HCT116 (cell line): ENCODE measurements at regions not wholly inside any gene's neighbourhood (a gene's known extent, or its start where the extent isn't known, plus 50 kb on each side); places are given as distances from the start of the nearest gene placed in this dataset.

ENCODE experiments used
- ATAC-seq: fragments of 200-7000 bp; cut with Tn5 transposase; 2 replicates; pipeline ENCODE4 v1.9.1; 2020; ENCODE audit warnings: mild to moderate bottlenecking, moderate library complexity
- BruUV-seq: library from RNA; stranded (reverse); fragments of 400-500 nt; replicated peaks from 2 replicates; lab custom pipeline; 2021; lab: Mats Ljungman, UMichigan
- CTCF ChIA-PET: fragments of 300-600 bp; sonication (Branson Sonifier 250); formaldehyde crosslinking; loops from one replicate; lab custom pipeline; 2021; ENCODE audit warnings: antibody characterized with exemption; lab: Charles Lee
- POLR2A ChIA-PET: fragments of 300-600, 350-600 bp; sonication (Branson Sonifier 250); formaldehyde crosslinking; loops from one replicate; lab custom pipeline; 2021; ENCODE audit warnings: antibody characterized with exemption; lab: Charles Lee
- RAD21 ChIA-PET, 2 experiments: fragments of 300-600 bp; sonication (Branson Sonifier 250); formaldehyde crosslinking; loops; one replicate each; lab custom pipeline; 2023; ENCODE audit warnings: low total read pairs in 2 of 2; ENCODE audit not compliant: uncharacterized antibody in 2 of 2, unreplicated experiment in 2 of 2, low non-redundant PET in 1 of 2; lab: Charles Lee
- DNase-seq: peaks from one replicate; pipeline ENCODE4 v3.0.0-alpha.2; 2010; ENCODE audit warnings: low read depth, low spot score
- H2AFZ ChIP-seq: fragments of 200-600 bp; shearing (Covaris generic), sonication (generic); 2 replicates; pipeline ENCODE4 v1.6.1; 2017; ENCODE audit warnings: low read depth, mixed run types, mixed read lengths, antibody characterized with exemption, low read length; ENCODE audit not compliant: poor library complexity, severe bottlenecking
- H3K27ac ChIP-seq: 2 replicates; pipeline ENCODE4 v1.5.1; 2012; ENCODE audit warnings: low read depth, low read length
- H3K27me3 ChIP-seq: fragments of 200-600 bp; sonication (generic); 2 replicates; pipeline ENCODE4 v1.6.1; 2016; ENCODE audit warnings: mixed run types, low read length, mixed read lengths; ENCODE audit not compliant: insufficient read depth
- H3K36me3 ChIP-seq, 2 experiments: fragments of 200-500 bp in 1 of 2; fragments of 200-600 bp in 1 of 2; sonication (Bioruptor generic) in 1 of 2; sonication (generic) in 1 of 2; 2 replicates each; pipeline versions ENCODE4 v1.5.1 to v1.6.1; 2014 to 2016; ENCODE audit warnings: low read length in 2 of 2, inconsistent platforms in 1 of 2, mixed read lengths in 1 of 2, mixed run types in 1 of 2; ENCODE audit not compliant: insufficient read depth in 2 of 2, control insufficient read depth in 1 of 2
- H3K4me1 ChIP-seq, 2 experiments: fragments of 200-600 bp in 1 of 2; sonication (generic) in 1 of 2; 2 replicates each; pipeline versions ENCODE4 v1.5.1 to v1.6.1; 2012 to 2017; ENCODE audit warnings: low read length in 2 of 2, inconsistent platforms in 1 of 2, mild to moderate bottlenecking in 1 of 2, mixed read lengths in 1 of 2, mixed run types in 1 of 2, moderate library complexity in 1 of 2; ENCODE audit not compliant: insufficient read depth in 2 of 2, control insufficient read depth in 1 of 2
- H3K4me2 ChIP-seq: fragments of 200-600 bp; sonication (generic); 2 replicates; pipeline ENCODE4 v1.6.1; 2017; ENCODE audit warnings: mixed run types, low read length, mixed read lengths
- H3K4me3 ChIP-seq, 2 experiments: fragments of 200-600 bp in 1 of 2; sonication (generic) in 1 of 2; replicated peaks in 1 of 2; 2 replicates each; pipeline ENCODE4 v1.5.1; 2011 to 2016; ENCODE audit warnings: low read length in 2 of 2, control low read depth in 1 of 2, low read depth in 1 of 2, mild to moderate bottlenecking in 1 of 2, mixed read lengths in 1 of 2, mixed run types in 1 of 2
- H3K79me2 ChIP-seq: fragments of 200-600 bp; sonication (generic); 2 replicates; pipeline ENCODE4 v1.6.1; 2017; ENCODE audit warnings: mild to moderate bottlenecking, mixed run types, low read length, moderate library complexity, mixed read lengths; ENCODE audit not compliant: insufficient read depth
- H3K9ac ChIP-seq: fragments of 200-600 bp; sonication (generic); 2 replicates; pipeline ENCODE4 v1.6.1; 2016; ENCODE audit warnings: low read length, mixed read lengths
- H3K9me2 ChIP-seq: fragments of 200-600 bp; sonication (generic), shearing (Covaris generic); 2 replicates; pipeline ENCODE4 v1.6.1; 2017; ENCODE audit warnings: mixed run types, mild to moderate bottlenecking, moderate library complexity; ENCODE audit not compliant: insufficient read depth
- H3K9me3 ChIP-seq, 2 experiments: fragments of 200-500 bp in 1 of 2; fragments of 200-600 bp in 1 of 2; sonication (Bioruptor generic) in 1 of 2; sonication (generic) in 1 of 2; 2 replicates each; pipeline ENCODE4 v1.6.1; 2014 to 2017; ENCODE audit warnings: low read length in 2 of 2, mixed read lengths in 2 of 2, inconsistent platforms in 1 of 2, low read depth in 1 of 2, mild to moderate bottlenecking in 1 of 2, mixed run types in 1 of 2, moderate library complexity in 1 of 2; ENCODE audit not compliant: control insufficient read depth in 1 of 2, insufficient read depth in 1 of 2
- H4K20me1 ChIP-seq: fragments of 200-600 bp; sonication (generic), shearing (Covaris generic); 2 replicates; pipeline ENCODE4 v1.6.1; 2017; ENCODE audit warnings: mixed run types, mild to moderate bottlenecking, moderate library complexity; ENCODE audit not compliant: insufficient read depth
- CTCF ChIP-seq, 3 experiments: fragments of 200-600 bp in 1 of 3; sonication (generic) in 1 of 3; IDR thresholded peaks in 2 of 3; conservative IDR thresholded peaks in 1 of 3; 2 replicates each; pipeline ENCODE4 v1.5.1; 2012 to 2017; ENCODE audit warnings: low read depth in 2 of 3, low read length in 2 of 3, antibody characterized with exemption in 1 of 3, borderline replicate concordance in 1 of 3, control low read depth in 1 of 3, mild to moderate bottlenecking in 1 of 3, mixed read lengths in 1 of 3, mixed run types in 1 of 3, moderate library complexity in 1 of 3; ENCODE audit not compliant: insufficient read depth in 1 of 3
- EGR1 ChIP-seq: IDR thresholded peaks from 2 replicates; pipeline ENCODE4 v1.6.1; 2012; ENCODE audit warnings: low read depth
- ELF1 ChIP-seq: IDR thresholded peaks from 2 replicates; pipeline ENCODE4 v1.6.1; 2012; ENCODE audit warnings: low read depth, borderline replicate concordance
- EZH2 ChIP-seq: fragments of 200-600 bp; sonication (generic); IDR thresholded peaks from 2 replicates; pipeline ENCODE4 v1.6.1; 2017; ENCODE audit warnings: antibody characterized with exemption, mixed run types
- FOSL1 ChIP-seq: IDR thresholded peaks from 2 replicates; pipeline ENCODE4 v1.6.1; 2012; ENCODE audit warnings: low read depth
- POLR2A ChIP-seq: IDR thresholded peaks from 2 replicates; pipeline ENCODE4 v1.7.0; 2011; ENCODE audit warnings: borderline replicate concordance; ENCODE audit not compliant: insufficient read depth, insufficient read length; ENCODE audit errors: extremely low read depth
- POLR2AphosphoS5 ChIP-seq: IDR thresholded peaks from 2 replicates; pipeline ENCODE4 v1.6.1; 2011; ENCODE audit warnings: mild to moderate bottlenecking, low read depth, low read length, moderate library complexity
- RAD21 ChIP-seq: IDR thresholded peaks from 2 replicates; pipeline ENCODE4 v1.6.1; 2012; ENCODE audit warnings: low read depth, mild to moderate bottlenecking
- SRF ChIP-seq: IDR thresholded peaks from 2 replicates; pipeline ENCODE4 v1.6.1; 2012; ENCODE audit warnings: low read depth
- TCF7L2 ChIP-seq: IDR thresholded peaks from 2 replicates; pipeline ENCODE4 v1.7.0; 2011; ENCODE audit warnings: borderline replicate concordance, inconsistent platforms; ENCODE audit not compliant: insufficient read depth, insufficient read length; ENCODE audit errors: extremely low read depth
- YY1 ChIP-seq: IDR thresholded peaks from 2 replicates; pipeline ENCODE4 v1.6.1; 2011; ENCODE audit warnings: low read length, low read depth, moderate library complexity, mild to moderate bottlenecking; ENCODE audit not compliant: insufficient replicate concordance; ENCODE audit errors: extremely low read depth
- ZBTB33 ChIP-seq: IDR thresholded peaks from 2 replicates; pipeline ENCODE4 v1.6.1; 2011; ENCODE audit warnings: mild to moderate bottlenecking, low read length, moderate library complexity; ENCODE audit not compliant: insufficient replicate concordance; ENCODE audit errors: extremely low read depth
- intact Hi-C: fragments of 100-400 bp; cut with micrococcal nuclease; formaldehyde crosslinking; loops from 2 replicates; pipeline ENCODE4 v1.10.0; 2022
- TF ChIP-seq, protein P1 (sequence below): IDR thresholded peaks from 2 replicates; pipeline ENCODE4 v1.6.1; 2012
- TF ChIP-seq, protein P2 (sequence below): IDR thresholded peaks from 2 replicates; pipeline ENCODE4 v1.6.1; 2012; ENCODE audit warnings: low read depth

DNA sequence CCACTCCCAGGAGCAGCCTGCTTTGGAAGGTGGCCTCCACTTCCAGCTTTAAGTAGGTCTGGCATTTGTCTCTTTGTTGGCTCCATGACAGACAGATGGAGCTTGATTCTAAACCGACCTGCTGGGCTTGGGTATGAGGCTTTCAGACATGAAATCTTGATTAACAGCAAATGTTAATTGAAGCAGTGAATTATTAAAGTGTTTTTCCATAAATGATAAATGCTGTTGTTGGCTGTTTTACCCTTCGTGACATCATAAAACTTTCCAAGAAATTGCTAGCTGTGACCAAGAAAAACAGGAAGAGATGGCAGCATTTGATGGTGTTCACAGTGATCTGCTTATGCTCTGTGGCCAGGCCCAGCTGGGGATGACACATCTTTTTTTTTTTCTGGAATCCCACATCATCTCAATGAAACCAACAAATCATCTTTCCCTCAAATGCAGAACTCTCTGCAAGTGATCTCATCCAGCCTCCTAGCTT, 66.1 kb downstream of the RBMXL2 start:
- CTCF ChIA-PET = no interaction called here
- no peaks in the 10 kb centered on the region for H3K79me2 ChIP-seq
- RAD21 ChIA-PET = no interaction called here
- H3K27me3 ChIP-seq = peaks cover 25% of the 10 kb centered on the region
- H3K36me3 ChIP-seq = no peaks in the 10 kb centered on the region
- no peak overlapping the region for H3K27ac ChIP-seq
- no peaks in the 10 kb centered on the region for H3K4me1 ChIP-seq
- H3K4me3 ChIP-seq = no peak overlapping the region
- POLR2A ChIA-PET = no interaction called here
- H3K9ac ChIP-seq = no peak overlapping the region
- DNase-seq (no peak), ATAC-seq (no peak)
- no peaks in the 10 kb centered on the region for H4K20me1 ChIP-seq
- BruUV-seq = no TSS peak
- H3K9me3 ChIP-seq = no peaks in the 10 kb centered on the region
- TF ChIP-seq SRF = no peak
- no peak for TF ChIP-seq EGR1
- TF ChIP-seq ZBTB33 = no peak
- TF ChIP-seq RAD21 = no peak
- TF ChIP-seq TCF7L2 = no peak
- no peak for TF ChIP-seq POLR2AphosphoS5
- TF ChIP-seq EZH2 = no peak
- no peak for TF ChIP-seq FOSL1
- TF ChIP-seq CTCF (IDR thresholded peaks at IDR 0.05 in 2 of 3, conservative IDR thresholded peaks at IDR 0.05 in 1 of 3; ENCODE audit: borderline replicate concordance in 1 of 3, insufficient read depth in 1 of 3, low read depth in 2 of 3, low read length in 2 of 3) = no peak
- TF ChIP-seq, protein P1, sequence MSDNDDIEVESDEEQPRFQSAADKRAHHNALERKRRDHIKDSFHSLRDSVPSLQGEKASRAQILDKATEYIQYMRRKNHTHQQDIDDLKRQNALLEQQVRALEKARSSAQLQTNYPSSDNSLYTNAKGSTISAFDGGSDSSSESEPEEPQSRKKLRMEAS = no peak
- TF ChIP-seq POLR2A = no peak
- no peak for TF ChIP-seq YY1
- TF ChIP-seq ELF1 = no peak
- TF ChIP-seq, protein P2, sequence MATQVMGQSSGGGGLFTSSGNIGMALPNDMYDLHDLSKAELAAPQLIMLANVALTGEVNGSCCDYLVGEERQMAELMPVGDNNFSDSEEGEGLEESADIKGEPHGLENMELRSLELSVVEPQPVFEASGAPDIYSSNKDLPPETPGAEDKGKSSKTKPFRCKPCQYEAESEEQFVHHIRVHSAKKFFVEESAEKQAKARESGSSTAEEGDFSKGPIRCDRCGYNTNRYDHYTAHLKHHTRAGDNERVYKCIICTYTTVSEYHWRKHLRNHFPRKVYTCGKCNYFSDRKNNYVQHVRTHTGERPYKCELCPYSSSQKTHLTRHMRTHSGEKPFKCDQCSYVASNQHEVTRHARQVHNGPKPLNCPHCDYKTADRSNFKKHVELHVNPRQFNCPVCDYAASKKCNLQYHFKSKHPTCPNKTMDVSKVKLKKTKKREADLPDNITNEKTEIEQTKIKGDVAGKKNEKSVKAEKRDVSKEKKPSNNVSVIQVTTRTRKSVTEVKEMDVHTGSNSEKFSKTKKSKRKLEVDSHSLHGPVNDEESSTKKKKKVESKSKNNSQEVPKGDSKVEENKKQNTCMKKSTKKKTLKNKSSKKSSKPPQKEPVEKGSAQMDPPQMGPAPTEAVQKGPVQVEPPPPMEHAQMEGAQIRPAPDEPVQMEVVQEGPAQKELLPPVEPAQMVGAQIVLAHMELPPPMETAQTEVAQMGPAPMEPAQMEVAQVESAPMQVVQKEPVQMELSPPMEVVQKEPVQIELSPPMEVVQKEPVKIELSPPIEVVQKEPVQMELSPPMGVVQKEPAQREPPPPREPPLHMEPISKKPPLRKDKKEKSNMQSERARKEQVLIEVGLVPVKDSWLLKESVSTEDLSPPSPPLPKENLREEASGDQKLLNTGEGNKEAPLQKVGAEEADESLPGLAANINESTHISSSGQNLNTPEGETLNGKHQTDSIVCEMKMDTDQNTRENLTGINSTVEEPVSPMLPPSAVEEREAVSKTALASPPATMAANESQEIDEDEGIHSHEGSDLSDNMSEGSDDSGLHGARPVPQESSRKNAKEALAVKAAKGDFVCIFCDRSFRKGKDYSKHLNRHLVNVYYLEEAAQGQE = no peak
- no peak overlapping the region for H2AFZ ChIP-seq
- H3K9me2 ChIP-seq = no peaks in the 10 kb centered on the region
- no peak overlapping the region for H3K4me2 ChIP-seq
- intact Hi-C loops = no loop called here
